SU-DHL-6 (cell line): ENCODE measurements at regions not wholly inside any gene's neighbourhood (a gene's known extent, or its start where the extent isn't known, plus 50 kb on each side); places are given as distances from the start of the nearest gene placed in this dataset.

Experiments used
- H2AFZ ChIP-seq: fragments of 200-600 bp; sonication (generic); 2 replicates; pipeline ENCODE4 v1.6.1; 2014; ENCODE audit warnings: low read depth, mild to moderate bottlenecking, moderate library complexity, mixed read lengths, antibody characterized with exemption, low read length; ENCODE audit not compliant: severe bottlenecking
- H3F3A ChIP-seq: fragments of 200-600 bp; shearing (Covaris generic); 2 replicates; pipeline ENCODE4 v1.6.0; 2016; ENCODE audit warnings: antibody characterized with exemption, mild to moderate bottlenecking; ENCODE audit not compliant: insufficient read depth
- H3K27ac ChIP-seq: fragments of 200-600 bp; sonication (generic); 2 replicates; pipeline ENCODE4 v1.5.1; 2016; ENCODE audit warnings: low read depth, mild to moderate bottlenecking, low read length, moderate library complexity, mixed read lengths
- H3K27me3 ChIP-seq: fragments of 200-600 bp; sonication (generic), shearing (Covaris generic); 2 replicates; pipeline ENCODE4 v1.6.0; 2014; ENCODE audit warnings: mild to moderate bottlenecking, low read length
- H3K36me3 ChIP-seq: fragments of 200-600 bp; sonication (generic); 2 replicates; pipeline ENCODE4 v1.6.1; 2014; ENCODE audit warnings: mild to moderate bottlenecking, low read length, mixed read lengths
- H3K4me2 ChIP-seq: fragments of 300-600, 200-600 bp; shearing (Covaris generic), sonication (generic); 2 replicates; pipeline ENCODE4 v1.6.0; 2014; ENCODE audit warnings: low read length, low read depth, mild to moderate bottlenecking; ENCODE audit not compliant: poor library complexity, severe bottlenecking
- H3K4me3 ChIP-seq: fragments of 200-600 bp; sonication (generic); 2 replicates; pipeline ENCODE4 v1.5.1; 2014; ENCODE audit warnings: antibody characterized with exemption, low read length, mild to moderate bottlenecking, mixed read lengths; ENCODE audit not compliant: insufficient read depth, poor library complexity, severe bottlenecking
- H3K79me2 ChIP-seq: fragments of 200-600 bp; sonication (generic); 2 replicates; pipeline ENCODE4 v1.6.1; 2014; ENCODE audit warnings: mild to moderate bottlenecking, low read length, moderate library complexity; ENCODE audit not compliant: insufficient read depth
- H3K9ac ChIP-seq: fragments of 200-600 bp; sonication (generic); 2 replicates; pipeline ENCODE4 v1.7.0; 2014; ENCODE audit warnings: mild to moderate bottlenecking, low read length
- H3K9me2 ChIP-seq: fragments of 200-600 bp; sonication (generic); replicated peaks from 2 replicates; pipeline ENCODE4 v1.6.1; 2014; ENCODE audit warnings: low read length; ENCODE audit not compliant: insufficient read depth
- H3K9me3 ChIP-seq: fragments of 200-600 bp; sonication (generic); 2 replicates; pipeline ENCODE4 v1.6.1; 2014; ENCODE audit warnings: low read length, mixed read lengths; ENCODE audit not compliant: insufficient read depth
- H4K20me1 ChIP-seq: fragments of 200-600 bp; sonication (generic); 2 replicates; pipeline ENCODE4 v1.6.1; 2014; ENCODE audit warnings: low read depth, mild to moderate bottlenecking, antibody characterized with exemption, low read length, moderate library complexity, mixed read lengths
- CTCF ChIP-seq: fragments of 200-600 bp; sonication (generic); IDR thresholded peaks from one replicate; pipeline ENCODE4 v1.5.1; 2017; ENCODE audit warnings: antibody characterized with exemption, mild to moderate bottlenecking, low read length, moderate library complexity; ENCODE audit not compliant: insufficient read depth, poor library complexity, severe bottlenecking
- EZH2phosphoT487 ChIP-seq: fragments of 200-600 bp; sonication (generic), shearing (Covaris generic); conservative IDR thresholded peaks from 2 replicates; pipeline ENCODE4 v1.6.1; 2018; ENCODE audit warnings: mild to moderate bottlenecking, antibody characterized with exemption, low read length, moderate library complexity, mixed read lengths

GRCh38 chr14:76958020-76958979 lies 70.2 kb downstream of the IRF2BPL start:
- Histone ChIP-seq H4K20me1 (no peaks in the 10 kb centered on the region), H3K36me3 (no peaks in the 10 kb centered on the region), H3K9me2 (no peaks in the 10 kb centered on the region), H3K4me3 (no peak overlapping the region), H3K79me2 (no peaks in the 10 kb centered on the region), H3K9ac (no peak overlapping the region), H3K4me2 (no peak overlapping the region), H3K27ac (no peak overlapping the region), H3K9me3 (no peaks in the 10 kb centered on the region), H3F3A (no peaks in the 10 kb centered on the region; the same call in 1 of the 2 replicates), H2AFZ (no peak overlapping the region), H3K27me3 (no peaks in the 10 kb centered on the region)
- TF ChIP-seq EZH2phosphoT487 (no peak), CTCF (no peak)

GRCh38 chr14:76957224-76957891 lies 71.2 kb downstream of the IRF2BPL start:
- no peaks in the 10 kb centered on the region for H3K27me3 ChIP-seq
- no peaks in the 10 kb centered on the region for H3K36me3 ChIP-seq
- TF ChIP-seq EZH2phosphoT487 (no peak), CTCF (no peak)
- H3K79me2 ChIP-seq = no peaks in the 10 kb centered on the region
- H3F3A ChIP-seq = no peaks in the 10 kb centered on the region; the same call in 1 of the 2 replicates
- H3K9ac ChIP-seq = no peak overlapping the region
- no peak overlapping the region for H2AFZ ChIP-seq
- H3K9me3 ChIP-seq = no peaks in the 10 kb centered on the region
- H4K20me1 ChIP-seq = no peaks in the 10 kb centered on the region
- H3K9me2 ChIP-seq = no peaks in the 10 kb centered on the region
- H3K4me3 ChIP-seq = no peak overlapping the region
- H3K27ac ChIP-seq = no peak overlapping the region
- H3K4me2 ChIP-seq = no peak overlapping the region

GRCh38 chr14:76956316-76957090 lies 72.0 kb downstream of the IRF2BPL start:
- Histone ChIP-seq H2AFZ (peak overlapping the region; percentile 12), H4K20me1 (no peaks in the 10 kb centered on the region), H3K27me3 (no peaks in the 10 kb centered on the region), H3K4me3 (peak overlapping the region; percentile 26), H3K9ac (peak overlapping the region; percentile 33), H3K36me3 (no peaks in the 10 kb centered on the region), H3K27ac (no peak overlapping the region), H3K4me2 (peak overlapping the region; percentile 48), H3K79me2 (no peaks in the 10 kb centered on the region), H3K9me2 (no peaks in the 10 kb centered on the region), H3F3A (no peaks in the 10 kb centered on the region; the same call in 1 of the 2 replicates), H3K9me3 (no peaks in the 10 kb centered on the region)
- no peak for TF ChIP-seq EZH2phosphoT487
- no peak for TF ChIP-seq CTCF
